Astrocyte of the cerebellum (primary cell): ENCODE measurements at regions not wholly inside any gene's neighbourhood (a gene's known extent, or its start where the extent isn't known, plus 50 kb on each side); places are given as distances from the start of the nearest gene placed in this dataset.

Experiments used
- DNase-seq: peaks from one replicate; pipeline ENCODE4 v3.0.0-alpha.2; 2011; ENCODE audit warnings: low read depth
- H3K4me3 ChIP-seq: 2 replicates; pipeline ENCODE4 v1.5.1; 2011; ENCODE audit warnings: mild to moderate bottlenecking, low read depth, low read length, moderate library complexity
- CTCF ChIP-seq: IDR thresholded peaks from 2 replicates; pipeline ENCODE4 v1.5.1; 2012; ENCODE audit warnings: low read length, low read depth, moderate library complexity, mild to moderate bottlenecking; ENCODE audit errors: missing control alignments
- in situ Hi-C: cut with HindIII; loops from 2 replicates; pipeline ENCODE4 v1.10.0; 2017; ENCODE audit warnings: low sequenced_read_pairs

DNA sequence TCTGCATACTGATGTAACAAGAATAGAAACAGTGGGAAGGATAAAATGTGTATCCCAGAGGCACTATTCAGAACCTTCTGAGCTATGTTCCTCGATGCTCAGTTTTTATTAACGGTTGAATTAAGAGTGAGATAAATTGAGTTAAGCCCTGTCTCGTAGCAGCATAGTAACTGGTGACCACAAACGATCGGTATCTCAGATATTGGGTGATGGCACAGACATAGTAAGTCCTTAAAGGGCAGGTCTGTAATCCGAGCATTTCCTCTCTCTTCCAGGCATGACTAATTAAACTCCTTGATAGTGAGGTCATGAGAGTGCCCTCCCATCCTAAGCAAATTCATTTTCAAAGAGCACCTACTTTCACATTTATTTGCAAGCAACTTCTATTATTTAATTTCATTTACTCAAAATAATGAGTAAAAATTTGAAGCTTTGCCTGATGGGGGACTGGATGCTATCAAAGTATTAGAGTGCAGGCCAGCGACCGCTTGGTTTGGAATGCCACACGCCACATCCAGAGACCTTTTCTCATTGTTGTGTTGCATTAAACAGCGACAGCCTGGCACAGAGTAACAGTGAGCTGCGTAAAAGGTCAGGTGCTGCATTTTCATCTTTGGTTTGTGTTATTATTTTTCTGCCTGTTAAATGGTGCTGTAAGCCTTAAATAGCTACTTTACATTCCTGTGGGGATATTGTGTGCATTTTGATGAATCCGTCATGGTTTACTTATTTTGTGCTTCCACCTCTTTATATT lies 101.9 kb downstream of the PCDH7 start:
- no peak for DNase-seq
- in situ Hi-C loops, result no loop called here
- TF ChIP-seq CTCF, result no peak
- H3K4me3 ChIP-seq, result no peak overlapping the region

GRCh38 chr4:30822911-30823551 lies 102.9 kb downstream of the PCDH7 start:
- DNase-seq, result no peak

DNA sequence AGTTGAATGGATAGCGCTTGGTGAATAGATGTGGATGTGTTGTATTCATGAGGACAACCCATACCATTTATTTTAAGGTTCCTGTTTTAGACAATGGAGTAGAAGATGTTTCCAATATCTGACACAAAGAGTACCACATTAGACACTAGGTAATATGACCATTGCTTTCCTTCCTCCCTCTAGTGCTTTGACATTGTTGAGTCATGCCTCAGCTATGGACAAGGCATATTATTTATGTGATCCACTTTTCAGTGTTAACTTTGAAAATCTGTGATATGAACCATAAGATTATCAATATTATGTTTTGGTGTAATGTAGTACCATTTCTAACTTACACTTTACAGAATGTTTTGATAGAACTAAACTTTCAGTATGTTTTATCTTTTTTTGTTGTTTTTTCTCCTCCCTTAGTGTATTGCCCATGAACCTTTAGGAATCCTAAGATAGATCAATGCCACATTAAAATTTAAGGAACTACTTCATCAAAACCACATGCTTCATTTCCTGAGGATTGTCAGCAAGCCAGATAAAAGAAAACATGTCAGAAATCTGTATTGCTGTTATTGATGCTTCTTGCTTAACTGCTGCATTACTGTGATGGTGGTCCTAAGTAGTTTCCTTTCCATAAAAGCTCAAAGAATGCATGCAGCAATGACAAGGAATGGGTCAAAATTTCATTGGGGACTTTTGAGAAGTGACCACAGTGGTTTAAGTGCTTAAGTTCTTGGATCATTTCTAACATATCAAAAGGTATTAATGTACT lies 105.0 kb downstream of the PCDH7 start:
- no peak overlapping the region for H3K4me3 ChIP-seq
- in situ Hi-C loops, result no loop called here
- DNase-seq, result no peak
- no peak for TF ChIP-seq CTCF

More at GRCh38 chr4:30822911-30823551, 102.9 kb downstream of the PCDH7 start:
- H3K4me3 ChIP-seq, result no peak overlapping the region
- no peak for TF ChIP-seq CTCF
- in situ Hi-C loops, result no loop called here

DNA sequence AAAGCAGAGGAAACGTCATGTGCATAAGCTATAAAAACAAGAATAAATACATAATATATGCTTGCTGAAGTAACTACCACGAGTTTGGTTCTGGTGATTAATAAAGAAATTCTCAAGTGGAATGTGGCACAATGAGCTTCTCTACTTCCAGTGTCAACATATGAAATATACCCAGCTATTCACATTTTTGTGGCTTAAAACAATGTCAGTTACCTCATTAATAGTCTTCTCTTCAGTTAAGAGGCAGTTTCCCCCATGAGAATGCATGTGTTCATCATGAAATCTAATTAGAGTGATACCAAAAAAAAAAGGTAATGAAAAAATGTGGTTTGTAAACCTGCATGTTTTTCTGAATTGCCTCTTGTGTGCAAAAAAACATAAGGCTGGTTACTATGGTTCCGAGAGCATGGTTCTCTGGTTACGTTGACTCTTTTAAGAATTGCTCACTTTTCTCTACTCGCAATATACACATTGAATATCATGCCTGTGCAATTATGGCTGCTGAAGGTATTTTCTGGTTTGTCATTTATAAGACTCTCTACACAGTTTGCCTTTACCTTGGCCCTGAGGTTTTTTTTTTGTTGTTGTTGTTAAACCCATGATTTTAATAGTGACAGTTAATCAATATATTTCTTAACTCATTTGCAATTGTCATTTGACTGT lies 108.2 kb downstream of the PCDH7 start:
- in situ Hi-C loops, result no loop called here
- peak; percentile 42 for DNase-seq
- no peak overlapping the region for H3K4me3 ChIP-seq
- no peak for TF ChIP-seq CTCF

DNA sequence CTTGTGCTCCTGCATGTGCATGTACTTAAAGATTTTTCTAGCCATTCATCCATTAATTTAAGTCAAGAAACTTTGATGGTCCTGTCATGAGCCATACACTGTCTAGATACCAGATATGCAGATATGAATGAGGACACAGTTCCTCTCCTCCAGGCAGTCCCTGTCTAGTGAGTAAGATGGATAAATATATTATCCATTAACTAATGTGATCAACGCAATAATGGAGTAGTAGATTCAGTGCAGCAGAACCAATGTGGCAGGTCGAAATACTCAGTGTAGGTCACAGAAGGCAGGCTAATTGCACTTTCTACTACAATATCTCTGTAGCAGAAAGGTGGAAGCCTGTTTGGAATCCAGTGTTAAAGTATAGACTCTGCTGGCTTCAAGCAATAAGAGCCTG lies 112.5 kb downstream of the PCDH7 start:
- in situ Hi-C loops, result no loop called here
- DNase-seq, result no peak
- H3K4me3 ChIP-seq, result no peak overlapping the region
- no peak for TF ChIP-seq CTCF

DNA sequence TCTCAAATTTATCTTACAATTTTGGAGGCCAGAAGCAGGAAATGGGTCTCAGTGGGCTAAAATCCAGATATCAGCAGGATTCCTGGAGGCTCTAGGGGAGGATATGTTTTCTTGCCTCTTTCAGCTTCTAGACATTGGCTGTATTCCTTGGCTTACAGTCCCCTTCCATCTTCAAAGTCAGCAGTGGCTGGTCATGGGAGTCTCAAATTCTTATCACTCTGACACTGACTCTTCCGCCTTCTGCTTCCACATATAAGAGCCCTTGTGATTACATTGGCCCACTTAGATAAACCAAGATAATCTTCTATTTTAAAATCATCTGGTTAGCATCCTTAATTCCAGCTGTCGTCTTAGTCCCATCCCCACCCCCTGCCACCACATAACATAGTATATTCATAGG lies 113.0 kb downstream of the PCDH7 start:
- no peak overlapping the region for H3K4me3 ChIP-seq
- DNase-seq, result no peak
- TF ChIP-seq CTCF, result no peak
- in situ Hi-C loops, result no loop called here
